DMS 273 treated with DMSO at 0.1 percent for 48 hours (cell line): ENCODE measurements at regions not wholly inside any gene's neighbourhood (a gene's known extent, or its start where the extent isn't known, plus 50 kb on each side); places are given as distances from the start of the nearest gene placed in this dataset.

Experiments used
- DNase-seq: peaks from one replicate; lab custom pipeline; 2025; lab: John Stamatoyannopoulos, UW

- DNase-seq: no peak
Measured at GRCh38 chr18:42137693-42138375, 182.8 kb downstream of the PIK3C3 start.

- no peak for DNase-seq
Measured at GRCh38 chr18:42141439-42141838, 186.4 kb downstream of the PIK3C3 start.

- peak; percentile 47 for DNase-seq
Measured at GRCh38 chr18:42155024-42155423, 200.0 kb downstream of the PIK3C3 start.

GRCh38 chr18:42156281-42156680, 201.2 kb downstream of the PIK3C3 start:
- no peak for DNase-seq

GRCh38 chr18:42157420-42157819, 202.4 kb downstream of the PIK3C3 start:
- DNase-seq: peak; percentile 90

GRCh38 chr18:42157878-42158277, 202.8 kb downstream of the PIK3C3 start:
- peak; percentile 96 for DNase-seq

GRCh38 chr18:42159146-42159545, 204.1 kb downstream of the PIK3C3 start:
- DNase-seq: no peak

- no peak for DNase-seq
Measured at GRCh38 chr18:42163321-42163720, 208.3 kb downstream of the PIK3C3 start.

- DNase-seq: no peak
Measured at GRCh38 chr18:42164556-42164955, 209.5 kb downstream of the PIK3C3 start.

GRCh38 chr18:42165922-42166513, 211.0 kb downstream of the PIK3C3 start:
- DNase-seq: no peak

- no peak for DNase-seq
Measured at GRCh38 chr18:42168487-42168886, 213.5 kb downstream of the PIK3C3 start.

GRCh38 chr18:42168907-42169306, 213.9 kb downstream of the PIK3C3 start:
- DNase-seq: no peak

GRCh38 chr18:42174909-42175308, 219.9 kb downstream of the PIK3C3 start:
- DNase-seq: no peak

- no peak for DNase-seq
Measured at GRCh38 chr18:42176599-42176998, 221.6 kb downstream of the PIK3C3 start.

GRCh38 chr18:42177390-42177789, 222.4 kb downstream of the PIK3C3 start:
- DNase-seq: no peak

- DNase-seq: peak; percentile 72
Measured at GRCh38 chr18:42178376-42179080, 223.5 kb downstream of the PIK3C3 start.

- no peak for DNase-seq
Measured at GRCh38 chr18:42179542-42180121, 224.6 kb downstream of the PIK3C3 start.

GRCh38 chr18:42181474-42181873, 226.4 kb downstream of the PIK3C3 start:
- no peak for DNase-seq

GRCh38 chr18:42182728-42183700, 228.0 kb downstream of the PIK3C3 start:
- no peak for DNase-seq

GRCh38 chr18:42183746-42184145, 228.7 kb downstream of the PIK3C3 start:
- DNase-seq: no peak

- no peak for DNase-seq
Measured at GRCh38 chr18:42184685-42185477, 229.8 kb downstream of the PIK3C3 start.
